OCI-LY1 (cell line): ENCODE measurements at regions not wholly inside any gene's neighbourhood (a gene's known extent, or its start where the extent isn't known, plus 50 kb on each side); places are given as distances from the start of the nearest gene placed in this dataset.
A peak's percentile ranks its signal among the peaks of the same experiment; 100 is the strongest.

ENCODE experiments used
- H2AFZ ChIP-seq: fragments of 200-600 bp; sonication (generic), shearing (Covaris generic); 2 replicates; pipeline ENCODE4 v1.6.0; 2014; ENCODE audit warnings: antibody characterized with exemption, mild to moderate bottlenecking, low read length
- H3F3A ChIP-seq: fragments of 200-600 bp; sonication (generic), shearing (Covaris generic); 2 replicates; pipeline ENCODE4 v1.6.0; 2014; ENCODE audit warnings: mild to moderate bottlenecking, antibody characterized with exemption, low read length, moderate library complexity; ENCODE audit not compliant: insufficient read depth
- H3K27ac ChIP-seq: fragments of 200-600 bp; sonication (generic); 2 replicates; pipeline ENCODE4 v1.5.1; 2014; ENCODE audit warnings: low read length, mixed run types, mild to moderate bottlenecking, low read depth; ENCODE audit not compliant: poor library complexity, severe bottlenecking
- H3K27me3 ChIP-seq: fragments of 200-600 bp; sonication (generic); 2 replicates; pipeline ENCODE4 v1.6.0; 2014; ENCODE audit warnings: antibody characterized with exemption, mild to moderate bottlenecking, low read length, moderate library complexity; ENCODE audit not compliant: insufficient read depth
- H3K36me3 ChIP-seq: fragments of 200-600 bp; sonication (generic); 2 replicates; pipeline ENCODE4 v1.6.1; 2014; ENCODE audit warnings: mild to moderate bottlenecking, antibody characterized with exemption, low read length, moderate library complexity, mixed read lengths; ENCODE audit not compliant: insufficient read depth
- H3K4me1 ChIP-seq: fragments of 200-600 bp; sonication (generic); 2 replicates; pipeline ENCODE4 v1.5.1; 2014; ENCODE audit warnings: mild to moderate bottlenecking, low read length, moderate library complexity; ENCODE audit not compliant: insufficient read depth, severe bottlenecking
- H3K4me2 ChIP-seq: fragments of 200-600 bp; sonication (generic), shearing (Covaris generic); 2 replicates; pipeline ENCODE4 v1.6.1; 2014; ENCODE audit warnings: low read length
- H3K4me3 ChIP-seq: fragments of 200-600 bp; sonication (generic); 2 replicates; pipeline ENCODE4 v1.5.1; 2014; ENCODE audit warnings: low read length, low read depth, mild to moderate bottlenecking, mixed read lengths; ENCODE audit not compliant: poor library complexity, severe bottlenecking
- H3K79me2 ChIP-seq: fragments of 200-600 bp; shearing (Covaris generic); 2 replicates; pipeline ENCODE4 v1.6.1; 2016; ENCODE audit warnings: mixed run types, low read length, mixed read lengths; ENCODE audit not compliant: insufficient read depth
- H3K9ac ChIP-seq: fragments of 200-600 bp; sonication (generic), shearing (Covaris generic); 2 replicates; pipeline ENCODE4 v1.6.1; 2014; ENCODE audit warnings: mild to moderate bottlenecking, low read length, mixed read lengths
- H3K9me2 ChIP-seq: fragments of 200-600 bp; sonication (generic), shearing (Covaris generic); 2 replicates; pipeline ENCODE4 v1.6.1; 2014; ENCODE audit warnings: low read depth, mild to moderate bottlenecking, low read length, mixed read lengths
- H3K9me3 ChIP-seq: fragments of 200-600 bp; shearing (Covaris generic); 2 replicates; pipeline ENCODE4 v1.6.1; 2014; ENCODE audit warnings: low read length, mixed read lengths
- H4K20me1 ChIP-seq: fragments of 200-600 bp; sonication (generic), shearing (Covaris generic); 2 replicates; pipeline ENCODE4 v1.6.0; 2016; ENCODE audit warnings: mild to moderate bottlenecking, low read length; ENCODE audit not compliant: insufficient read depth
- CTCF ChIP-seq: fragments of 200-600 bp; sonication (generic), shearing (Covaris generic); IDR thresholded peaks from 2 replicates; pipeline ENCODE4 v1.5.1; 2017; ENCODE audit warnings: mild to moderate bottlenecking, antibody characterized with exemption, low read length, moderate library complexity, mixed read lengths
- EZH2 ChIP-seq: fragments of 200-600 bp; sonication (generic), shearing (Covaris generic); IDR thresholded peaks from 2 replicates; pipeline ENCODE4 v1.8.0; 2017; ENCODE audit warnings: borderline replicate concordance, mixed run types, mild to moderate bottlenecking, antibody characterized with exemption, low read length, moderate library complexity, mixed read lengths

- no peak overlapping the region for H3K4me3 ChIP-seq
- no peak for TF ChIP-seq EZH2
- peak; percentile 34; the same call in 1 of the 2 replicates for TF ChIP-seq CTCF
- no peak overlapping the region for H2AFZ ChIP-seq
- no peaks in the 10 kb centered on the region for H3K36me3 ChIP-seq
- no peaks in the 10 kb centered on the region for H4K20me1 ChIP-seq
- H3K4me2 ChIP-seq = no peak overlapping the region
- no peaks in the 10 kb centered on the region for H3F3A ChIP-seq
- H3K27me3 ChIP-seq = no peaks in the 10 kb centered on the region
- H3K4me1 ChIP-seq = no peaks in the 10 kb centered on the region
- H3K9me2 ChIP-seq = no peaks in the 10 kb centered on the region
- H3K79me2 ChIP-seq = no peaks in the 10 kb centered on the region
- H3K9me3 ChIP-seq = no peaks in the 10 kb centered on the region
- H3K27ac ChIP-seq = no peak overlapping the region
- H3K9ac ChIP-seq = no peak overlapping the region
Measured at GRCh38 chr4:180587379-180587778, 1655.8 kb upstream of the TENM3 start.

GRCh38 chr4:180589575-180589974 lies 1653.6 kb upstream of the TENM3 start:
- no peaks in the 10 kb centered on the region for H3K4me1 ChIP-seq
- no peak overlapping the region for H3K9ac ChIP-seq
- no peaks in the 10 kb centered on the region for H3K9me3 ChIP-seq
- no peaks in the 10 kb centered on the region for H4K20me1 ChIP-seq
- H3K27me3 ChIP-seq = no peaks in the 10 kb centered on the region
- TF ChIP-seq CTCF = no peak
- no peak for TF ChIP-seq EZH2
- no peak overlapping the region for H2AFZ ChIP-seq
- H3K4me3 ChIP-seq = no peak overlapping the region
- H3K79me2 ChIP-seq = no peaks in the 10 kb centered on the region
- H3K9me2 ChIP-seq = no peaks in the 10 kb centered on the region
- H3F3A ChIP-seq = no peaks in the 10 kb centered on the region
- H3K4me2 ChIP-seq = no peak overlapping the region
- H3K36me3 ChIP-seq = no peaks in the 10 kb centered on the region
- no peak overlapping the region for H3K27ac ChIP-seq

GRCh38 chr4:180596888-180597483 lies 1646.2 kb upstream of the TENM3 start:
- no peak overlapping the region for H2AFZ ChIP-seq
- H3K27me3 ChIP-seq = no peaks in the 10 kb centered on the region
- H3K27ac ChIP-seq = no peak overlapping the region
- no peaks in the 10 kb centered on the region for H3K36me3 ChIP-seq
- no peak overlapping the region for H3K4me2 ChIP-seq
- no peaks in the 10 kb centered on the region for H4K20me1 ChIP-seq
- no peaks in the 10 kb centered on the region for H3F3A ChIP-seq
- H3K9ac ChIP-seq = no peak overlapping the region
- H3K9me2 ChIP-seq = no peaks in the 10 kb centered on the region
- H3K4me1 ChIP-seq = no peaks in the 10 kb centered on the region
- TF ChIP-seq EZH2 = no peak
- TF ChIP-seq CTCF = no peak
- H3K79me2 ChIP-seq = no peaks in the 10 kb centered on the region
- H3K9me3 ChIP-seq = no peaks in the 10 kb centered on the region
- no peak overlapping the region for H3K4me3 ChIP-seq
